Left cardiac atrium (tissue), 4 donors: ENCODE measurements at regions not wholly inside any gene's neighbourhood (a gene's known extent, or its start where the extent isn't known, plus 50 kb on each side); places are given as distances from the start of the nearest gene placed in this dataset.

Source experiments
- ATAC-seq, 2 donors: fragments of 200-7000 bp; cut with Tn5 transposase; one replicate each; pipeline ENCODE4 v1.9.1; 2020; ENCODE audit warnings: mild to moderate bottlenecking in 2 of 2, moderate library complexity in 2 of 2
- DNase-seq: peaks from one replicate; pipeline ENCODE4 v3.0.0-alpha.2; 2020
- intact Hi-C, 2 donors: fragments of 100-400 bp; cut with DNase I; formaldehyde crosslinking; loops; one replicate each; pipeline versions ENCODE4 v1.14.1 to v1.15.1; 2022 to 2023
- donor health status: DM: no; HTN: yes; CAD: no.
- donor health status: DM: no; HTN: yes; CAD: no; lungs with severe emphysema.
- donor health status: DM: yes; HTN: yes; CAD: no.
- donor health status: Dilated cardiomyopathy.

DNA sequence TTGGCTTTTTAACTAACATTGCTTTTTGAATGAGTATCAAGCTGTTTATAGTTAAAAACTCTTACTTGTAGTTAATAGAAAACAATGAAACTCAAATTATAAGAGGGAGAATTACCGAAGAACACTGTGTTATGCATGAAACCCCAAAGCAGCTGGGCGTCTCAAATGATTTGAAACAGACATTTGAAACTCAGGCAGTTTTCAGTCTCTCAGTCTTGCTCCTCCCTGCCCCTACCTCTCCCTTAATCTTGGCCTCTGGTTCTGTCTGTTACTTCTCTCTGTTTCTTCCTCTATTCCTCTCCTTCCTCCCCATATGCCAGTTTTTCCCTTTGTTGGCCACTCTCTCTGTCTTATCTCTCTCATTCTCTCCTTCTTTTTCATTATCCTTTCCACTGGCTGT is 118.3 kb upstream of the SYNPR start:
- intact Hi-C loops, result loop anchor here in 1 of 2 donors (10.0 kb wide), 1 partner anchor 285 kb away; the partner anchor contains the start of gene CADPS
- DNase-seq (no peak), ATAC-seq (no peak)

DNA sequence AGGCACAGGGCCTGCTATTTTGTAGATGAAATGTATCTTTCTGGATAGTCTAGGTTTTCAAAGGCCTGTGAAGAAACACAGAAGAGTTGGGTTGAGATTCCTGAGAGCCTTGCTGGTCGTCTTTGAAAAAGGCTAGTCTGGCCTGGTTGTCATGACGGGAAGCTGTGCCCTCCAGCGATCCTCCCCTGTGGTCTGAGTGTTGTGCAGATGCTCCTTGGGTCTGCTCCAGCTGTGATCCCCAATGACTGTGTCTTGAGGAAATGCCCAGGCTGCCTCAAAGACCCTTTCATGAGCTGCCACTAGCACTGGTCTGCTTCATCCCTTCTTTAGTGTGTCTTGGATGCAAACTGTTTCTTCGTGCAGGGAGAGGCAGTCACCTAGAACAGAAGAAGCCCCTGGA is 111.0 kb upstream of the SYNPR start:
- intact Hi-C loops, result no loop called here
- DNase-seq, result no peak
- ATAC-seq, result no peak

DNA sequence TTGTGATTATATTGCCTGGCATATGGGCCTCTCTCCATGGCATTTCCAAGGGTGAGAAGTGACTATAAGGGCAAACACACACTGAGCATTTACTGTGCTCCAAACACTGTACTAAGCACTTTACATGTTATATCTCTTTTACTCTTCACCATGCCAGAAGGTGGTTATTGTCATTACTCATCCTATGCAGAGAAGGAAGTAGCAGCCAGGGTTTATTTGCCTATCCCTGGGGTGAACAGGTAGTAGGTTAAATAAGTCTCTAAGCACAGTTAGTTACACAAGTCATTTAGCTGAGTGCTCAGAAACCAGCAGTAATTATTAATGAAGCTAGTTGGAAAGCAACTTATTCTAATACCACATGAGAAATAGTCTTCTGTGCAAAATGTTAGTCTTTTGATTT is 109.9 kb upstream of the SYNPR start:
- ATAC-seq (no peak), DNase-seq (no peak)
- intact Hi-C loops, result no loop called here

DNA sequence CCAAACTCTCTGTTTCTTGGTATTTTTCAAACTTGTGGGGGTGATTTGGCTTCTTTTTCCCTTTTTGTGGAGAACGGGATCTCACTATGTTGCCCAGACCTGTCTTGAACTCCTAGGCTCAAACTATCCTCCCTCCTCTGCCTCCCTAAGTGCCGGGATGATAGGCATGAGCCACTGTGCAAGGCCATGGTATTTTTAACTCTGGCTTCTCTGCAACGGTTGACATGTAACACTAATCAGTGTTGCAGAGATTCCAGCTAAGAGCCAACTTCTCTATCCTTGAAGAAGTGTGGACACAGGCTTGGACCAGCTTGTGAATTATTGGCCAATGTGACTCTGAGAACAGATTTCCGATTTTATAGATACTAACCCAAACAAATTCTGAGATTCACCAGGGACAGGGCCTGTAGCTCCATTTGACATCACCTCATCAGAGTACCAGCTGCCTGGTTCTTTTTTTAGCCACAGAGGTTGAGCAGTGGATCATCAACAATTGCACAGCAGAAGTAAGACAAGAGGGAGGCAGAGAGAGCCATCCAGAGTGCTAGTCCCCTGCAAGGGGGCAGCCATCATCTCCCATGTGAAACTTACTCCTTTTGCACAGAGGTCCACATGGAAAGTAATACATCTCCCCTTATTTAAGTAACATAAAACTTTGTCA is 98.1 kb upstream of the SYNPR start:
- intact Hi-C loops, result no loop called here
- DNase-seq, result no peak
- peak; percentile 61 to 68 for ATAC-seq

DNA sequence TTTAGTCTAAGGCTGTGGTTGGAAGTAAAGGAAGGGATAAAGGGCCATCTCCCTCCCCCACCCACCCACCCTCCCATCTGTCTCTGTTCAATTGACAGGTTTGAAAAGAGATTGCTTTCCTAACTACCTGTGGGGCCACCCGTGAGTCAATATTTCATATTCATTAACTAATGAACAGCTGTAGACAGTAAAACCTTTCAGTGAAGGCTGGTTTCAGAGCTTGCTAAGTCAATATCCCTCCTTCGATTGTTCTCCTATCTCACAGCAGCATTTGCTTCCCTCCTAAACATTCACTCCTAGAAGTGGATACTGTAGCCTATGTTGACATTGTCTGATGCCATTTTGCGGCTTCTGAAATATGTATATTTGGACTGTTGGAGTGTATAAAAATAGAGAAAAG is 85.9 kb upstream of the SYNPR start:
- DNase-seq, result no peak
- no peak for ATAC-seq
- intact Hi-C loops, result loop anchor here in 1 of 2 donors (5.0 to 10.0 kb wide), 3 partner anchors 317 to 567 kb away; partner anchors contain the start of gene CADPS

DNA sequence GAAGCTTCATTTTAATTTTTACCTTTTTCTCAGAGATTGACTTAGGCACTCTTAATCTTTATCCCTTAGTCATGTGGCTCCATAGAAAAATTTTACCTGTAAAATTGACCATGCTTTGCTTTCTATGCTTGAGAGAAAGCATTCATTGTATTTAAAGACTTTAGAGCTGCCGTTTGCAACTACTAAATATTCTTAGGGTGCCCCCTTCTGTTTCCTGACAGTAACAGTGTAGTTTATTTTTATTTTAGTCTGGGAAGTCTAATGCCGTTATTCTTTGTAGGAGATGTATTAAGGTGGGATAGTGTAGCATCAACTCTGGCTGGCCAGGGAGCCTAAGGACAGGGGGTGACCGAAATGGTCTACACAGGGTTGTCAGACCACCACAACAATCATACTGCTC is 84.5 kb upstream of the SYNPR start:
- ATAC-seq, result no peak
- intact Hi-C loops, result loop anchor here in 1 of 2 donors (5.0 to 10.0 kb wide), 3 partner anchors 319 to 569 kb away; partner anchors contain the start of gene CADPS
- no peak for DNase-seq

DNA sequence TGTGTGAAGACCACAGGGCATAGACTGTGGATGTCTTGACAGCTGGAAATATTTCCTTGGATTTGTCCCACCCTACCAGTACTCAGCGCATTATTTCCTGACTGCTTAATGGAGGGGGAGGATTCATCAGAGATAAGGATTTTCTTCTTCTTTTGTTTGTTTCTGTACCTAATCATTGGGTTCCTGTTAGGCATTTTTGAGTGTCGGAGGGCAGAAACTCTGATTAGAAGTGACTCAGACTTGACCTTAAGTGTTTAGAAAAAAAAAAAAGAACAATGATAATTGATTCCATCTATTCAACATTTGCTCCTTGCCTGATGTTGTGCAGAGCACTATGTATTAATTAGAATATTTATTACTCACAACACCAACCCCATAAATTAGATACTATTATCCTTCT is 78.5 kb upstream of the SYNPR start:
- ATAC-seq, result no peak
- intact Hi-C loops, result loop anchor here in 1 of 2 donors (10.0 kb wide), 2 partner anchors 325 to 575 kb away; partner anchors contain the start of gene CADPS
- no peak for DNase-seq

DNA sequence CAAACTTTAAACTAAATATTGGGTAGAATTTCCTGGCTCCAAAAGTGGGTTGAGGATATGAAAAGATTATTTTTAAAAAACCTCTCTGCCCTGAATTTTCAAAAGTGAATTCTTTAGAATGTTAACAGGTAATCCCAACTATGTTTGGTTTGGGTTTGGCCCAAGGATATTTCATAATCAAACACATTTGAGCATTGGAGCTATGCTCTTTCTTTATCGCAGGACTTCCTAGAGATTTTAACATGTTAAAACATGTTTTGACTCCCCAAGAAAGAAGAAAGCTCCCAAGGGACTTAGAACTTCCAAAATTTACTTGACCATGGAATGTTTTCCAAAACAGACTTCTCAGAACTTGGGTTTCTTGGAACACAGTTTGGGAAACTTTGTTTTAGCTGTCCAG is 75.6 kb upstream of the SYNPR start:
- no peak for ATAC-seq
- intact Hi-C loops, result no loop called here
- DNase-seq, result no peak

DNA sequence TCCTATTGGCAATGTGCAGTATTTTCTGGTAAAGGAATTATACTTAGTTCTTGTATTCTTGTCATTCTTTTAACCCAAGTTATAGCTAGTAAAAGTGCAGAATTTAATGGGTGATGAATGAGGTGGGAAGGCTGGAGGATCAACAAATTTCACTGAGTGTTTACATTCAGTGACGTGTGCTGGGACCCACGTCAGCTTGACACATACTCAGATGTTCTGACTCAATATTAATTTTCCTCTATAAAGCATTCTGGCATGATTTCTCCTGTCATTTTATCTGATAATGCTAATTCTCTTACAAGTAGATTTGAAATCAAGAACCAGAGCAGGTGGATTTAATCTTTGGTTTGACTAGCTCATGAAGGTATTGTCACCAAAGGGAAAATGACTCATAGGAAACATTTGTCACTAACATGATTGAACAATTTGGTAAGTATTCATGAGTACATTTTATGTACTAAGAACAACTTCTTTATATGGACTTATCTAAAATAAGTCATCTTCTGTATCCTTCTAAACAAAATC is 71.0 kb upstream of the SYNPR start:
- intact Hi-C loops, result no loop called here
- DNase-seq (no peak), ATAC-seq (no peak)

DNA sequence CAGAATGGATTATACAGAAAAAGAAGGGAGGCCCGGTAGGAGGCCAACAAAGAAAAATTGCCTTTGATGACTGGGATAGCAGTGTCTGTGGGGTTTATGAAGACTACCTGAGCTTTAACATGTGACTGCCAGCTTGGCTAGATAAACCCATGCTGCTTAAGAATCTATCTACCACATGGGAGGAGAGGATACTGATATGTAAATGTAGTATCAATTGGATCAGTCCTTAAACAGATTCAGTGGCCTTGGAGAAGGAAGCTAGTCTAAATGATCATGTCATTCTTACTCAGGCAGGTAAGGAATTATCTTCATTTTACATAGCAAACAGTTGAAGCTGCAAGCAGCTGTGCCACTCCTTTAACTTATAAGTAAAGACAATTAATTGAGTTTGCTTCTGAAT is 50.0 kb upstream of the SYNPR start:
- intact Hi-C loops, result loop anchor here in 1 of 2 donors (2.0 to 10.0 kb wide), 3 partner anchors 353 to 605 kb away; partner anchors contain the start of gene CADPS
- ATAC-seq (no peak), DNase-seq (no peak)
